ENCODE measurements at regions not wholly inside any gene's neighbourhood (a gene's known extent, or its start where the extent isn't known, plus 50 kb on each side); places are given as distances from the start of the nearest gene placed in this dataset.

- no peaks in the 10 kb centered on the region for H3K27me3 ChIP-seq (ENCODE audit: control insufficient read depth in 4 of 4, insufficient read depth in 4 of 4, low read length in 3 of 4)
- H3K27ac ChIP-seq (ENCODE audit: low read depth in 1 of 2, low read length in 2 of 2): no peak overlapping the region
Observed at GRCh38 chrX:11970578-11971359, 167.5 kb upstream of the FRMPD4 start.

DNA sequence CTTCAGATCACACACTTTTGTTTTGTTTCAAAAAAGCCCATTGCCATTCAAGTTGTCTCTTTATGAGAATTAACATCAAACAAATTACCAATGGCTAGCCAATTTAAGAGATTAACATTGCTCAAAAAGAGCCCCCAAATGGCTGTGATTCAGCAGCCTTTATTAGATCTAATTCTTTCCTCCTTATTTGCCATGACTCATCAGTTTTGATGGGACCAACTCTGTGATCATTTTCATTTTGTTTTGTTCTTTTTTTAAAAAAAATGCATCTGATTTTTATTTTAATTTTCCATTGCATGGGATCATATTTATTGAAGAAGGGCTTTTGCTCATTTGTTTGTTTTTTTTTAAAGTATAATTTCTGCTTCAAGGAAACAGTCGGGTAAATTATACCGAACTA, 161.6 kb upstream of the FRMPD4 start:
- H3K9me3 ChIP-seq (ENCODE audit: control insufficient read depth in 4 of 4, low read length in 3 of 4): no peaks in the 10 kb centered on the region
- H3K27ac ChIP-seq (ENCODE audit: low read depth in 1 of 2, low read length in 2 of 2): no peak overlapping the region
- DNase-seq (ENCODE audit: low spot score): no peak
- 91% methylated on average over 2 of the region's 2 CpGs for WGBS
- no peak overlapping the region for H3K9ac ChIP-seq (ENCODE audit: low read depth in 1 of 2, low read length in 2 of 2)
- TF ChIP-seq RXRA (IDR thresholded peaks at IDR 0.05): no peak
- TF ChIP-seq, protein P1, sequence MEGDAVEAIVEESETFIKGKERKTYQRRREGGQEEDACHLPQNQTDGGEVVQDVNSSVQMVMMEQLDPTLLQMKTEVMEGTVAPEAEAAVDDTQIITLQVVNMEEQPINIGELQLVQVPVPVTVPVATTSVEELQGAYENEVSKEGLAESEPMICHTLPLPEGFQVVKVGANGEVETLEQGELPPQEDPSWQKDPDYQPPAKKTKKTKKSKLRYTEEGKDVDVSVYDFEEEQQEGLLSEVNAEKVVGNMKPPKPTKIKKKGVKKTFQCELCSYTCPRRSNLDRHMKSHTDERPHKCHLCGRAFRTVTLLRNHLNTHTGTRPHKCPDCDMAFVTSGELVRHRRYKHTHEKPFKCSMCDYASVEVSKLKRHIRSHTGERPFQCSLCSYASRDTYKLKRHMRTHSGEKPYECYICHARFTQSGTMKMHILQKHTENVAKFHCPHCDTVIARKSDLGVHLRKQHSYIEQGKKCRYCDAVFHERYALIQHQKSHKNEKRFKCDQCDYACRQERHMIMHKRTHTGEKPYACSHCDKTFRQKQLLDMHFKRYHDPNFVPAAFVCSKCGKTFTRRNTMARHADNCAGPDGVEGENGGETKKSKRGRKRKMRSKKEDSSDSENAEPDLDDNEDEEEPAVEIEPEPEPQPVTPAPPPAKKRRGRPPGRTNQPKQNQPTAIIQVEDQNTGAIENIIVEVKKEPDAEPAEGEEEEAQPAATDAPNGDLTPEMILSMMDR (IDR thresholded peaks at IDR 0.05; ENCODE audit: low read depth, low read length, missing input control): no peak
- TF ChIP-seq YY1 (IDR thresholded peaks at IDR 0.05): no peak
- TF ChIP-seq FOXA2 (IDR thresholded peaks at IDR 0.05): no peak
- H3K4me3 ChIP-seq (ENCODE audit: low read depth in 1 of 3, low read length in 3 of 3): no peak overlapping the region
- H3K36me3 ChIP-seq (ENCODE audit: control insufficient read depth in 4 of 4, insufficient read depth in 3 of 4, low read depth in 1 of 4, low read length in 3 of 4): no peaks in the 10 kb centered on the region
- peaks cover 0 to 4% (median 0%) of the 10 kb centered on the region in 4 donors for H3K27me3 ChIP-seq (ENCODE audit: control insufficient read depth in 4 of 4, insufficient read depth in 4 of 4, low read length in 3 of 4)
- no peaks in the 10 kb centered on the region for H3K4me1 ChIP-seq (ENCODE audit: control insufficient read depth in 4 of 4, insufficient read depth in 4 of 4, low read length in 3 of 4)

More at GRCh38 chrX:11970578-11971359, 167.5 kb upstream of the FRMPD4 start:
- Histone ChIP-seq H3K4me1 (ENCODE audit: control insufficient read depth in 4 of 4, insufficient read depth in 4 of 4, low read length in 3 of 4) (no peaks in the 10 kb centered on the region), H3K9me3 (ENCODE audit: control insufficient read depth in 4 of 4, low read length in 3 of 4) (no peaks in the 10 kb centered on the region), H3K4me3 (ENCODE audit: low read depth in 1 of 3, low read length in 3 of 3) (no peak overlapping the region), H3K36me3 (ENCODE audit: control insufficient read depth in 4 of 4, insufficient read depth in 3 of 4, low read depth in 1 of 4, low read length in 3 of 4) (no peaks in the 10 kb centered on the region), H3K9ac (ENCODE audit: low read depth in 1 of 2, low read length in 2 of 2) (no peak overlapping the region)
- TF ChIP-seq FOXA1 (IDR thresholded peaks at IDR 0.05) (no peak), TAF1 (conservative IDR thresholded peaks at IDR 0.05) (no peak)
- TF ChIP-seq, protein P1 (IDR thresholded peaks at IDR 0.05; ENCODE audit: low read depth, low read length, missing input control): no peak
- TF ChIP-seq, protein P2, sequence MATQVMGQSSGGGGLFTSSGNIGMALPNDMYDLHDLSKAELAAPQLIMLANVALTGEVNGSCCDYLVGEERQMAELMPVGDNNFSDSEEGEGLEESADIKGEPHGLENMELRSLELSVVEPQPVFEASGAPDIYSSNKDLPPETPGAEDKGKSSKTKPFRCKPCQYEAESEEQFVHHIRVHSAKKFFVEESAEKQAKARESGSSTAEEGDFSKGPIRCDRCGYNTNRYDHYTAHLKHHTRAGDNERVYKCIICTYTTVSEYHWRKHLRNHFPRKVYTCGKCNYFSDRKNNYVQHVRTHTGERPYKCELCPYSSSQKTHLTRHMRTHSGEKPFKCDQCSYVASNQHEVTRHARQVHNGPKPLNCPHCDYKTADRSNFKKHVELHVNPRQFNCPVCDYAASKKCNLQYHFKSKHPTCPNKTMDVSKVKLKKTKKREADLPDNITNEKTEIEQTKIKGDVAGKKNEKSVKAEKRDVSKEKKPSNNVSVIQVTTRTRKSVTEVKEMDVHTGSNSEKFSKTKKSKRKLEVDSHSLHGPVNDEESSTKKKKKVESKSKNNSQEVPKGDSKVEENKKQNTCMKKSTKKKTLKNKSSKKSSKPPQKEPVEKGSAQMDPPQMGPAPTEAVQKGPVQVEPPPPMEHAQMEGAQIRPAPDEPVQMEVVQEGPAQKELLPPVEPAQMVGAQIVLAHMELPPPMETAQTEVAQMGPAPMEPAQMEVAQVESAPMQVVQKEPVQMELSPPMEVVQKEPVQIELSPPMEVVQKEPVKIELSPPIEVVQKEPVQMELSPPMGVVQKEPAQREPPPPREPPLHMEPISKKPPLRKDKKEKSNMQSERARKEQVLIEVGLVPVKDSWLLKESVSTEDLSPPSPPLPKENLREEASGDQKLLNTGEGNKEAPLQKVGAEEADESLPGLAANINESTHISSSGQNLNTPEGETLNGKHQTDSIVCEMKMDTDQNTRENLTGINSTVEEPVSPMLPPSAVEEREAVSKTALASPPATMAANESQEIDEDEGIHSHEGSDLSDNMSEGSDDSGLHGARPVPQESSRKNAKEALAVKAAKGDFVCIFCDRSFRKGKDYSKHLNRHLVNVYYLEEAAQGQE (IDR thresholded peaks at IDR 0.05): no peak
- no peak for DNase-seq (ENCODE audit: low spot score)
- 63% methylated on average over 6 of the region's 6 CpGs for WGBS

DNA sequence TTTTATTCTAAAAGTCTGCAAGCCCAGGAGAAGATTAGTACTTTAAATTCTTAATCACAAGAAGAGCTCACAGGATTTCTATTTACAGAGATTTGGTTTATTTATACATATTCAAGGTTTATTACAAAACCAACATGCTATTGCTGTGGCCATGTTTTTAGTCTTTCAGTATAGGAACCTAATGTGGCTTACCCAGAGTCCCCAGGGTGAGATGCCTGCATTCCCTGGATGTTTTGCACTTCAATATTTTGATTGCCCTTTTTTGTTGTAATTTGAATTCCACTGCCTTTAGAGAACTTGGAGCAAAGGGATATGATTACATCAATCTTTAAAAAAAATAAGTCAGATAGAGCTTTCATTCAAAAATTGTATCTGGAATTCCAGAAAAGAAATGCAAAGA, 146.0 kb upstream of the FRMPD4 start:
- H3K27me3 ChIP-seq (ENCODE audit: control insufficient read depth in 4 of 4, insufficient read depth in 4 of 4, low read length in 3 of 4): no peaks in the 10 kb centered on the region
- H3K4me3 ChIP-seq (ENCODE audit: low read depth in 1 of 3, low read length in 3 of 3): no peak overlapping the region
- H3K27ac ChIP-seq (ENCODE audit: low read depth in 1 of 2, low read length in 2 of 2): no peak overlapping the region
- no peaks in the 10 kb centered on the region for H3K36me3 ChIP-seq (ENCODE audit: control insufficient read depth in 4 of 4, insufficient read depth in 3 of 4, low read depth in 1 of 4, low read length in 3 of 4)
- H3K4me1 ChIP-seq (ENCODE audit: control insufficient read depth in 4 of 4, insufficient read depth in 4 of 4, low read length in 3 of 4): no peaks in the 10 kb centered on the region
- no peak for DNase-seq (ENCODE audit: low spot score)
- H3K9me3 ChIP-seq (ENCODE audit: control insufficient read depth in 4 of 4, low read length in 3 of 4): peaks cover 0 to 2% (median 0%) of the 10 kb centered on the region in 4 donors
- H3K9ac ChIP-seq (ENCODE audit: low read depth in 1 of 2, low read length in 2 of 2): no peak overlapping the region
- no peak for TF ChIP-seq EGR1 (IDR thresholded peaks at IDR 0.05; ENCODE audit: low read depth in 2 of 2)
